ENCODE measurements at regions not wholly inside any gene's neighbourhood (a gene's known extent, or its start where the extent isn't known, plus 50 kb on each side); places are given as distances from the start of the nearest gene placed in this dataset.

- no peak overlapping the region for H3K9ac ChIP-seq (ENCODE audit: insufficient read depth, low read length, poor library complexity, severe bottlenecking)
- no peaks in the 10 kb centered on the region for H4K20me1 ChIP-seq (ENCODE audit: insufficient read depth, low read length)
- H3K9me3 Mint-ChIP-seq = peaks cover 0 to 2% (median 0%) of the 10 kb centered on the region in 7 donors
- H3K27me3 Mint-ChIP-seq (ENCODE audit: low read depth in 3 of 3) = no peaks in the 10 kb centered on the region
- H3K79me2 ChIP-seq (ENCODE audit: insufficient read depth, low read length) = no peaks in the 10 kb centered on the region
- no CpG with 5 or more reads among the region's 7 CpGs for WGBS (ENCODE audit: insufficient coverage)
- no peak overlapping the region for H3K4me2 ChIP-seq (replicated peaks; ENCODE audit: extremely low read depth, low read length, poor library complexity, severe bottlenecking)
- TF ChIP-seq CTCF (IDR thresholded peaks at IDR 0.05) = no peak
- H3K4me3 ChIP-seq (replicated peaks in 1 of 3; ENCODE audit: low read depth in 2 of 3, low read length in 3 of 3) = no peak overlapping the region
- peaks cover 0 to 5% of the 10 kb centered on the region in 2 donors for H3K36me3 Mint-ChIP-seq
- intact Hi-C loops (cut with micrococcal nuclease) = loop anchor here in 1 of 2 donors (10.0 kb wide), 1 partner anchor 48 kb away; no protein-coding TSS in a partner anchor
- H2AFZ ChIP-seq (ENCODE audit: insufficient read depth, low read depth, low read length, poor library complexity, severe bottlenecking) = no peak overlapping the region
- H3K27me3 ChIP-seq (ENCODE audit: control insufficient read depth in 2 of 2, insufficient read depth in 2 of 2, low read length in 2 of 2) = no peaks in the 10 kb centered on the region
- no peaks in the 10 kb centered on the region for H3K36me3 ChIP-seq (replicated peaks in 1 of 2; ENCODE audit: control insufficient read depth in 1 of 2, insufficient read depth in 2 of 2, low read length in 2 of 2)
- H3K27ac ChIP-seq (ENCODE audit: low read depth in 1 of 2, low read length in 2 of 2) = peak overlapping the region in 1 of 2 donors; percentile 41
- H3K4me1 Mint-ChIP-seq = peaks cover 53% of the 10 kb centered on the region
- H3K4me1 ChIP-seq (ENCODE audit: control insufficient read depth in 1 of 2, insufficient read depth in 2 of 2, low read length in 2 of 2) = peaks cover 57 to 61% of the 10 kb centered on the region in 2 donors
- H3K9me3 ChIP-seq (replicated peaks in 1 of 2; ENCODE audit: control insufficient read depth in 1 of 2, insufficient read depth in 1 of 2, low read length in 2 of 2) = peaks cover under 1 to 5% of the 10 kb centered on the region in 2 donors
- peak overlapping the region in 6 of 7 donors; percentile 1 to 86 (median 72) for H3K27ac Mint-ChIP-seq
- peak in 2 of 3 donors; percentile 46 to 60 for DNase-seq
- no peak overlapping the region for H3K4me3 Mint-ChIP-seq
Measured at GRCh38 chr1:234936612-234937389, 191.8 kb downstream of the TOMM20 start.

GRCh38 chr1:234934611-234935033, 194.0 kb downstream of the TOMM20 start:
- no peak for TF ChIP-seq CTCF (IDR thresholded peaks at IDR 0.05)
- H3K9me3 ChIP-seq (replicated peaks in 1 of 2; ENCODE audit: control insufficient read depth in 1 of 2, insufficient read depth in 1 of 2, low read length in 2 of 2) = no peaks in the 10 kb centered on the region
- H4K20me1 ChIP-seq (ENCODE audit: insufficient read depth, low read length) = no peaks in the 10 kb centered on the region
- Mint-ChIP-seq H3K4me1 (peaks cover 61% of the 10 kb centered on the region), H3K27me3 (ENCODE audit: low read depth in 3 of 3) (no peaks in the 10 kb centered on the region), H3K4me3 (no peak overlapping the region), H3K36me3 (peaks cover 0 to 5% of the 10 kb centered on the region in 2 donors), H3K9me3 (peaks cover 0 to 2% (median 0%) of the 10 kb centered on the region in 7 donors), H3K27ac (peak overlapping the region; percentile 97 to 99 (median 99))
- intact Hi-C loops (cut with micrococcal nuclease) = loop anchor here (5.0 to 10.0 kb wide), 3 partner anchors 47 to 212 kb away; no protein-coding TSS in a partner anchor
- no peak overlapping the region for H3K4me3 ChIP-seq (replicated peaks in 1 of 3; ENCODE audit: low read depth in 2 of 3, low read length in 3 of 3)
- no CpG with 5 or more reads among the region's 7 CpGs for WGBS (ENCODE audit: insufficient coverage)
- H3K9ac ChIP-seq (ENCODE audit: insufficient read depth, low read length, poor library complexity, severe bottlenecking) = peak overlapping the region; percentile 74
- H2AFZ ChIP-seq (ENCODE audit: insufficient read depth, low read depth, low read length, poor library complexity, severe bottlenecking) = no peak overlapping the region
- no peaks in the 10 kb centered on the region for H3K27me3 ChIP-seq (ENCODE audit: control insufficient read depth in 2 of 2, insufficient read depth in 2 of 2, low read length in 2 of 2)
- no peaks in the 10 kb centered on the region for H3K79me2 ChIP-seq (ENCODE audit: insufficient read depth, low read length)
- DNase-seq = peak; percentile 95 to 98 (median 97)
- peaks cover 60 to 80% of the 10 kb centered on the region in 2 donors for H3K4me1 ChIP-seq (ENCODE audit: control insufficient read depth in 1 of 2, insufficient read depth in 2 of 2, low read length in 2 of 2)
- H3K36me3 ChIP-seq (replicated peaks in 1 of 2; ENCODE audit: control insufficient read depth in 1 of 2, insufficient read depth in 2 of 2, low read length in 2 of 2) = no peaks in the 10 kb centered on the region
- peak overlapping the region; percentile 95 to 98 for H3K27ac ChIP-seq (ENCODE audit: low read depth in 1 of 2, low read length in 2 of 2)
- H3K4me2 ChIP-seq (replicated peaks; ENCODE audit: extremely low read depth, low read length, poor library complexity, severe bottlenecking) = no peak overlapping the region

Measured in CD14-positive monocyte (primary cell).